GM21526 (cell line): ENCODE measurements at regions not wholly inside any gene's neighbourhood (a gene's known extent, or its start where the extent isn't known, plus 50 kb on each side); places are given as distances from the start of the nearest gene placed in this dataset.
A peak's percentile ranks its signal among the peaks of the same experiment; 100 is the strongest.

Experiments
- ATAC-seq: cut with Tn5 transposase; IDR thresholded peaks from one replicate; pipeline ENCODE4 v1.9.1; 2021; ENCODE audit warnings: moderate library complexity; ENCODE audit not compliant: unreplicated experiment, low FRiP score

- no peak for ATAC-seq
Measured at GRCh38 chr12:18207266-18207665, 54.1 kb upstream of the PIK3C2G start.

- ATAC-seq, result no peak
Measured at GRCh38 chr12:18206198-18206597, 55.1 kb upstream of the PIK3C2G start.

GRCh38 chr12:18204053-18204452, 57.3 kb upstream of the PIK3C2G start:
- ATAC-seq, result no peak

- ATAC-seq, result no peak
Measured at GRCh38 chr12:18192119-18192518, 69.2 kb upstream of the PIK3C2G start.

- ATAC-seq, result no peak
Measured at GRCh38 chr12:18183141-18183540, 78.2 kb upstream of the PIK3C2G start.

- no peak for ATAC-seq
Measured at GRCh38 chr12:18171571-18171970, 81.6 kb upstream of the RERGL start.

- ATAC-seq, result no peak
Measured at GRCh38 chr12:18168016-18168415, 78.0 kb upstream of the RERGL start.

GRCh38 chr12:18165889-18166288, 75.9 kb upstream of the RERGL start:
- ATAC-seq, result peak; percentile 36

GRCh38 chr12:18165422-18165871, 75.5 kb upstream of the RERGL start:
- ATAC-seq, result peak; percentile 98

GRCh38 chr12:18160901-18161300, 70.9 kb upstream of the RERGL start:
- ATAC-seq, result no peak

GRCh38 chr12:18158774-18159557, 69.0 kb upstream of the RERGL start:
- ATAC-seq, result peak; percentile 62

- ATAC-seq, result no peak
Measured at GRCh38 chr12:18153826-18154225, 63.8 kb upstream of the RERGL start.

GRCh38 chr12:18151036-18151435, 61.0 kb upstream of the RERGL start:
- ATAC-seq, result no peak

GRCh38 chr12:18148961-18149360, 59.0 kb upstream of the RERGL start:
- no peak for ATAC-seq

- ATAC-seq, result no peak
Measured at GRCh38 chr12:18146363-18146762, 56.4 kb upstream of the RERGL start.

- ATAC-seq, result no peak
Measured at GRCh38 chr12:18145924-18146323, 55.9 kb upstream of the RERGL start.

- ATAC-seq, result no peak
Measured at GRCh38 chr12:18141048-18141982, 51.3 kb upstream of the RERGL start.

GRCh38 chr12:18139989-18140596, 50.1 kb upstream of the RERGL start:
- ATAC-seq, result no peak
